Nucleus accumbens (tissue), 56 donors: ENCODE measurements at regions not wholly inside any gene's neighbourhood (a gene's known extent, or its start where the extent isn't known, plus 50 kb on each side); places are given as distances from the start of the nearest gene placed in this dataset.

Experiments used
- DNase-seq, 56 donors: peaks; one replicate each; lab custom pipeline; 2025; lab: John Stamatoyannopoulos, UW

GRCh38 chr10:43869669-43870322 lies 221.1 kb upstream of the ZNF32 start:
- no peak for DNase-seq

GRCh38 chr10:43868952-43869351 lies 220.3 kb upstream of the ZNF32 start:
- no peak for DNase-seq

- DNase-seq: no peak
These were observed 219.2 kb upstream of the ZNF32 start for GRCh38 chr10:43867667-43868565.

- no peak for DNase-seq
These were observed 218.4 kb upstream of the ZNF32 start for GRCh38 chr10:43867113-43867512.

GRCh38 chr10:43866712-43867111 lies 218.0 kb upstream of the ZNF32 start:
- DNase-seq: no peak

GRCh38 chr10:43865265-43866135 lies 216.8 kb upstream of the ZNF32 start:
- DNase-seq: no peak

GRCh38 chr10:43864656-43865055 lies 216.0 kb upstream of the ZNF32 start:
- no peak for DNase-seq

GRCh38 chr10:43863859-43864591 lies 215.3 kb upstream of the ZNF32 start:
- no peak for DNase-seq

- DNase-seq: no peak
These were observed 214.6 kb upstream of the ZNF32 start for GRCh38 chr10:43863270-43863669.

GRCh38 chr10:43862756-43863155 lies 214.1 kb upstream of the ZNF32 start:
- no peak for DNase-seq

- DNase-seq: no peak
These were observed 213.5 kb upstream of the ZNF32 start for GRCh38 chr10:43861966-43862751.

GRCh38 chr10:43859016-43859525 lies 210.4 kb upstream of the ZNF32 start:
- DNase-seq: no peak

GRCh38 chr10:43857931-43858315 lies 209.2 kb upstream of the ZNF32 start:
- DNase-seq: no peak

- no peak for DNase-seq
These were observed 208.7 kb upstream of the ZNF32 start for GRCh38 chr10:43857206-43857930.

GRCh38 chr10:43856299-43856698 lies 207.6 kb upstream of the ZNF32 start:
- DNase-seq: no peak

GRCh38 chr10:43855667-43856210 lies 207.1 kb upstream of the ZNF32 start:
- DNase-seq: no peak

GRCh38 chr10:43854007-43854406 lies 205.3 kb upstream of the ZNF32 start:
- no peak for DNase-seq

- no peak for DNase-seq
These were observed 204.7 kb upstream of the ZNF32 start for GRCh38 chr10:43853369-43853768.
